ENCODE measurements at regions not wholly inside any gene's neighbourhood (a gene's known extent, or its start where the extent isn't known, plus 50 kb on each side); places are given as distances from the start of the nearest gene placed in this dataset.

GRCh38 chr6:3913077-3913957, 64.1 kb downstream of the FAM50B start:
- H4K20me1 ChIP-seq (ENCODE audit: control insufficient read depth, insufficient read depth, low read length, poor library complexity, severe bottlenecking): no peaks in the 10 kb centered on the region
- peaks cover 0 to 14% (median 3%) of the 10 kb centered on the region in 4 experiments for H3K27me3 ChIP-seq (replicated peaks in 1 of 4; ENCODE audit: control extremely low read depth in 1 of 4, control insufficient read depth in 3 of 4, insufficient read depth in 4 of 4, low read length in 3 of 4)
- H3K4me3 Mint-ChIP-seq: no peak overlapping the region
- H3K36me3 ChIP-seq (replicated peaks in 1 of 2; ENCODE audit: control extremely low read depth in 1 of 2, control insufficient read depth in 1 of 2, extremely low read depth in 1 of 2, insufficient read depth in 2 of 2, low read length in 1 of 2): no peaks in the 10 kb centered on the region
- DNase-seq (no peak), ATAC-seq (ENCODE audit: low read depth) (no peak)
- CTCF ChIA-PET: interaction anchor here (0.8 kb wide), 1 partner anchor 11 kb away, joined by 3 read pairs; no protein-coding TSS in a partner anchor
- H2AFZ ChIP-seq (ENCODE audit: insufficient read depth, low read depth, low read length, poor library complexity, severe bottlenecking): no peak overlapping the region
- H3K27me3 Mint-ChIP-seq: peaks cover 29% of the 10 kb centered on the region
- no peak overlapping the region for H3K27ac Mint-ChIP-seq
- intact Hi-C loops (cut with micrococcal nuclease): no loop called here
- no peak overlapping the region for H3K27ac ChIP-seq (ENCODE audit: low read length in 2 of 2)
- H3K4me1 Mint-ChIP-seq: no peaks in the 10 kb centered on the region
- H3K9me3 ChIP-seq (ENCODE audit: control extremely low read depth in 1 of 3, control insufficient read depth in 2 of 3, insufficient read depth in 1 of 3, low read length in 2 of 3): no peaks in the 10 kb centered on the region
- H3K9ac ChIP-seq (ENCODE audit: low read length): no peak overlapping the region
- no peak for TF ChIP-seq EZH2 (IDR thresholded peaks at IDR 0.05; ENCODE audit: borderline replicate concordance, insufficient read depth, low read depth, low read length, poor library complexity, severe bottlenecking)
- TF ChIP-seq CTCF (IDR thresholded peaks at IDR 0.05): no peak
- no peaks in the 10 kb centered on the region for H3K4me1 ChIP-seq (ENCODE audit: control insufficient read depth in 2 of 2, insufficient read depth in 2 of 2, low read length in 2 of 2)
- no peak overlapping the region for H3K4me2 ChIP-seq (replicated peaks; ENCODE audit: low read depth, low read length, poor library complexity, severe bottlenecking)
- no peaks in the 10 kb centered on the region for H3K9me3 Mint-ChIP-seq (ENCODE audit: insufficient read depth)
- POLR2A ChIA-PET: no interaction called here
- no peaks in the 10 kb centered on the region for H3K79me2 ChIP-seq (ENCODE audit: control insufficient read depth, insufficient read depth, low read length)
- WGBS (ENCODE audit: insufficient coverage): no CpG with 5 or more reads among the region's 6 CpGs
- H3K4me3 ChIP-seq (ENCODE audit: control extremely low read depth in 1 of 5, extremely low read depth in 1 of 5, insufficient read depth in 1 of 5, low read depth in 2 of 5, low read length in 4 of 5): no peak overlapping the region

GRCh38 chr6:3913958-3914337, 64.8 kb downstream of the FAM50B start:
- POLR2A ChIA-PET: no interaction called here

More at GRCh38 chr6:3913958-3914337, 64.8 kb downstream of the FAM50B start:
- ATAC-seq (ENCODE audit: low read depth): no peak
- H3K9me3 Mint-ChIP-seq (ENCODE audit: insufficient read depth): no peaks in the 10 kb centered on the region
- H3K27ac ChIP-seq (ENCODE audit: low read length in 2 of 2): no peak overlapping the region
- H3K4me3 ChIP-seq (ENCODE audit: control extremely low read depth in 1 of 5, extremely low read depth in 1 of 5, insufficient read depth in 1 of 5, low read depth in 2 of 5, low read length in 4 of 5): no peak overlapping the region
- H3K27me3 ChIP-seq (replicated peaks in 1 of 4; ENCODE audit: control extremely low read depth in 1 of 4, control insufficient read depth in 3 of 4, insufficient read depth in 4 of 4, low read length in 3 of 4): peaks cover 0 to 14% (median 3%) of the 10 kb centered on the region in 4 experiments
- DNase-seq: no peak
- H3K9ac ChIP-seq (ENCODE audit: low read length): no peak overlapping the region
- no peaks in the 10 kb centered on the region for H3K36me3 ChIP-seq (replicated peaks in 1 of 2; ENCODE audit: control extremely low read depth in 1 of 2, control insufficient read depth in 1 of 2, extremely low read depth in 1 of 2, insufficient read depth in 2 of 2, low read length in 1 of 2)
- H3K27me3 Mint-ChIP-seq: peaks cover 29% of the 10 kb centered on the region
- H3K9me3 ChIP-seq (ENCODE audit: control extremely low read depth in 1 of 3, control insufficient read depth in 2 of 3, insufficient read depth in 1 of 3, low read length in 2 of 3): no peaks in the 10 kb centered on the region
- intact Hi-C loops (cut with micrococcal nuclease): no loop called here
- H3K4me1 ChIP-seq (ENCODE audit: control insufficient read depth in 2 of 2, insufficient read depth in 2 of 2, low read length in 2 of 2): no peaks in the 10 kb centered on the region
- H4K20me1 ChIP-seq (ENCODE audit: control insufficient read depth, insufficient read depth, low read length, poor library complexity, severe bottlenecking): no peaks in the 10 kb centered on the region
- 79% methylated on average over 2 of the region's 4 CpGs for WGBS (ENCODE audit: insufficient coverage)
- no peaks in the 10 kb centered on the region for H3K4me1 Mint-ChIP-seq
- H3K79me2 ChIP-seq (ENCODE audit: control insufficient read depth, insufficient read depth, low read length): no peaks in the 10 kb centered on the region
- H3K4me3 Mint-ChIP-seq: no peak overlapping the region
- TF ChIP-seq CTCF (IDR thresholded peaks at IDR 0.05): no peak
- no peak for TF ChIP-seq EZH2 (IDR thresholded peaks at IDR 0.05; ENCODE audit: borderline replicate concordance, insufficient read depth, low read depth, low read length, poor library complexity, severe bottlenecking)
- H2AFZ ChIP-seq (ENCODE audit: insufficient read depth, low read depth, low read length, poor library complexity, severe bottlenecking): no peak overlapping the region
- H3K27ac Mint-ChIP-seq: no peak overlapping the region
- no peak overlapping the region for H3K4me2 ChIP-seq (replicated peaks; ENCODE audit: low read depth, low read length, poor library complexity, severe bottlenecking)
- CTCF ChIA-PET: interaction anchor here (0.8 kb wide), 1 partner anchor 12 kb away, joined by 3 read pairs; no protein-coding TSS in a partner anchor

All from B cell (primary cell).